GM23338 (cell line): ENCODE measurements at regions not wholly inside any gene's neighbourhood (a gene's known extent, or its start where the extent isn't known, plus 50 kb on each side); places are given as distances from the start of the nearest gene placed in this dataset.

Source experiments
- CTCF ChIP-seq, 2 experiments: fragments of 200-600 bp in 1 of 2; sonication (generic) in 1 of 2; conservative IDR thresholded peaks; 2 replicates each; pipeline versions ENCODE4 v1.5.1 to v1.6.1; 2016 to 2017; ENCODE audit warnings: antibody characterized with exemption in 2 of 2, low read depth in 2 of 2, mild to moderate bottlenecking in 2 of 2, moderate library complexity in 1 of 2
- EZH2 ChIP-seq: fragments of 200-600 bp; sonication (generic); IDR thresholded peaks from one replicate; pipeline ENCODE4 v1.8.0; 2017; ENCODE audit warnings: antibody characterized with exemption, mild to moderate bottlenecking, low read depth; ENCODE audit not compliant: unreplicated experiment
- POLR2AphosphoS5 ChIP-seq: IDR thresholded peaks from 2 replicates; pipeline ENCODE4 v1.6.1; 2016; ENCODE audit warnings: antibody characterized with exemption, low read depth
- REST ChIP-seq: IDR thresholded peaks from one replicate; pipeline ENCODE4 v1.6.1; 2018; ENCODE audit warnings: antibody characterized with exemption; ENCODE audit not compliant: unreplicated experiment

- TF ChIP-seq EZH2 (no peak), POLR2AphosphoS5 (no peak), CTCF (conservative IDR thresholded peaks at IDR 0.05; ENCODE audit: low read depth in 2 of 2) (no peak), REST (no peak)
Observed at GRCh38 chr4:160251522-160252170, 1148.8 kb downstream of the RAPGEF2 start.
